ENCODE measurements at regions not wholly inside any gene's neighbourhood (a gene's known extent, or its start where the extent isn't known, plus 50 kb on each side); places are given as distances from the start of the nearest gene placed in this dataset.
"Not testable (repeated sequence)": the region's sequence is repeated elsewhere in the genome, so short reads cannot be mapped to it uniquely, and the experiment has no call there.

DNA sequence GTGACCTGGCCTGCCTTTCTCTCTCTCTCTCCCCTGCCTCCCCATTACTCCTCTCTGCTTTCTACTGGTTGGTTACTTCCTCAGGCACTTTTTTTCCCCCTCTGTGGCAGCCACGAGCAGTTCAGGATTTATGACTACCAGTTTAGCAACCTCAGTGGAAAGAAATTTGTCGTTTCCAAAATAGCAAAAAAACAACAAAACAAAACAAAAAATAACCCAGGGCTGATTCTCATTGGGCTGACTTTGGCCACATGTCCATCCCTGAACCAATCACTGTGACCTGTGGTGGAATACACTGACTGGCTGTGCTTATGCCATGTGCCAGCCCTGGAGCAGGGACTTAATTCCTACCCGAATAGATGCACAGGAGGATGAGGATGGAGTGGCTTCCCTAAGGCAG is 137.4 kb downstream of the TFAP2C start:
- DNase-seq (ENCODE audit: low read depth in 3 of 3) = no peak

DNA sequence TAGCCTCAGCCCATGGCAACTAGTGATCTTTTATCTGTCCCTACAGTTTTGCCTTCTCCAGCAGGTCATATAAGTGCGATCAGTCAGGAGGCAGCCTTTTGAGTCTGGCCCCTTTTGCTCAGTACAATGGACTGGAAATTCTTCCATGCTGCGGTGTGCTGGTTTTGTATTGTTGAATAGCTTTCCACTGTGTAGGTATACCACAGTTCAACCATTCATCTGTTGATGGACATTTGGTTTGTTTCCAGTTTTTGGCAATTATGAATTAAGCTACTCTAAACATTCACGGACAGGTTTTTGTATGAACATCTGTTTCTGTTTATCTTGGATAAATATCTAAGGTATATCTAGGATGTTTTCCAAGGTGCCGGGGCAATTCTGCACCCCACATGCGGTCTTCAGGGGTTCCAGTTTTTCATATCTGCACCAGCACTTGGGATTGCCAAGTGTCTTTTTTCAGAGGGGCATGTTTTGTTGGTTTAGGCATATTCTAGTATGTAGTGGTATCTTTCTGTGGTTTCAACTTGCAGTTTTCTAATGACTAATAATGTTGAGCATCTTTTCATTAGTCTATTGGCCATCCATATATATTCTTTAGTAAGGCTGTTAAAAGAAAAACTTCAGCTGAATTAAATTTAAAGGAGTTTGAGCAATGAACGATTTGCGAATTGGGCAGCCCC is 141.0 kb downstream of the TFAP2C start:
- DNase-seq (ENCODE audit: low read depth in 3 of 3) = no peak

DNA sequence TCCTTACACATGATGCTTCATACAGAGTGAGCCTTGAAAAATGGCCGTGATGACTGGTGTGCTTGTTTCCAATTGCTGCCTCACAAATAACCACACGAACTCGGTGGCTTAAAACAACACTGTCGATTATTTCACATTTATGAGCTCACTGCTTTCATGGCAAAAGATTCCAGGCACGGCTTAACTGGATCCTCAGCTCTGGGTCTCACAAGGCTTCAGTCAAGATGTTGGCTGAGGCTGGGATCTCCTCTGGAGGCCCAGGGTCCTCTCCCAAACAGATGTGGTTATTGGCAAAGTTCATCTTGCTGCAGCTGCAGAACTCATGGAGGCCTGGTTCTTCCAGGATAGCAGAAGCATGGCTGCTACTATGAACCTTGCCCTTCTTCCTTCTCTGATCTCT is 144.6 kb downstream of the TFAP2C start:
- DNase-seq (ENCODE audit: low read depth in 3 of 3) = no peak

DNA sequence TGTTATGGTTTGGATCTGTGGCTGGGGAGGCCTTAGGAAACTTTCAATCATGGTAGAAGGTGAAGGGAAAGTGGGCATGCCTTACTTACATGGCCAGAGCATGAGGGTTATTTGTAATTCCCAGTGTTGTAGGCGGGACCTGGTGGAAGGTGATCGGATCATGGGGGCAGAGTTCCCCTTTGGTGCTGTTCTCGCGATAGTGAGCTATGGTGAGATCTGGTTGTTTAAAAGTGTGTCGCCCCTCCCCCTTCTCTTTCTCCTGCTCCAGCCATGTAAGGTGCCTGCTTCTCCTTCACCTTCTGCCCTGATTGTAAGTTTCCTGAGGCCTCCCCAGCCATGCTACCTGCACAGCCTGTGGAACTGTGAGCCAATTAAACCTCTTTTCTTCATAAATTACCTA is 145.8 kb downstream of the TFAP2C start:
- no peak for DNase-seq (ENCODE audit: low read depth in 3 of 3)

DNA sequence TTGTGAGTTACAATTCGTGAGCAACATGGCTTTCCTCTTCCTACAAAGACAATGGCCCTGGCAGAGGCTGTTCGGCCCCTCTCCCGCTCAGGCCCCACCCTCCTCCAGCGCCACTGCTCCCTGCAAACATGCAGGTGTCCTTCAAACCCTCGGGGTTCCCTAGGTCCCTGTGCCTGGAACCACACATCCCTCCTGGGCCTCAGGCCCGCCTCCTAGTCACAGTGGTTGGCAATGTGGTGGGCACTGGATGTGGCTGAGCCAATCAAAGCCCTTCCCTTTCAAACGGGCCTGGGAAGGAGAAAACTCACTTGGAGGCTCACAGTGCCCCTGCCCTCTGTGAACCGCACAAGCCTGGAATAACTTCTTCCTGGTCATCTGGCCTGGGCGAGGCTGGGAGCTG is 147.2 kb downstream of the TFAP2C start:
- DNase-seq (ENCODE audit: low read depth in 3 of 3) = no peak

DNA sequence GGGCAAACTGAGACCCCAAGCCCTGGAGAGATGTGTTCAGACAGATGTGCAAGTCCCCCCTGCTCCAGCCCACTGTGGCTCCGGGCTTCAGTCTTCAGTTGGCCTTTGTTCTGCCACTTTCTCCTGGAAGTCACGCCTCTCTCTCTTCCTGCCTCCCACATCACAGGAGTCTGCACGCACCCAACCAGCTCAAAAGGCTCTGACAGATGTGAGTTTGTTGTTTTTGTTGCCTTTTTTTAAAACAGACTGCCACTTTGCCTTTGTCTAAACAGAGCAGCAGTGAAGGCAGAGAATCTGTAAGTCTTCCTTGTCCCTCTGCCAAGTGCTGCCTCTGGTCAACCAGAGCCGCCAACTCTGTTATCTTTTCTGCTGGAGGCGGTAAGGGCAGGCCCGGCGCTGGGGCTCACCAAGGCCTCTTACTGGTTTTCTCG is 149.7 kb downstream of the TFAP2C start:
- no peak for DNase-seq (ENCODE audit: low read depth in 3 of 3)

DNA sequence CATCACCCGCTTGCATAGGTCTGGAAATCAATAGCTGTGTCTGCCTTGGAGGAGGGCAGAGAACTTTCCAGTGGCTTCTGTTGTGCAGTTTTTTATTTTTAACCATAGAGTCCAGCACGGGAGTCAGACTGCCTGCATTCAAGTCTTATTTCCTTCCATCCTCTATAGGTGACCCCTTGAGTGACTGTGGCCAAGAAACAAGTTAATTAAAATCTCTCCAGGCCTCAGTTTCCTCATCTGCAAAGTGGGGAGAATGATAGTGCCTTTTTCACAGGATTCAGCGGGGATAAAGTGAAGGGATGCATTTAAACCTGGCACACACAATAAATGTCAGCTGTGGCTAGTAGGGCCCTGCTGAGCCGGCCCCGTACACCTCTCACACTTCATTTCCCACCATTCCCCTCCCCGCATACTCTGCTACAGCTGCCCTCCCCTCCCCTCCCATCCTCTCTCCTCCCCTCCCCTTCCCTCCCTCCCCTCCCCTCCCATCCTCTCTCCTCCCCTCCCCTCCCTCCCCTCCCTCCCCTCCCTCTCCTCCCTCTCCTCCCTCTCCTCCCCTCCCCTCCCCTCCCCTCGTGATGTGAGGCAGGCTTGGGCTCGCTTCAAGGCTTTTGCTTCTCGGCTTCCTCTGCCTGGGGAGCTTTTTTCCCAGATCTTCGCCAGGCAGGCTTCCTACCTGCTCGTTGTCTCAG is 150.5 kb downstream of the TFAP2C start:
- no peak for DNase-seq (ENCODE audit: low read depth in 3 of 3)

DNA sequence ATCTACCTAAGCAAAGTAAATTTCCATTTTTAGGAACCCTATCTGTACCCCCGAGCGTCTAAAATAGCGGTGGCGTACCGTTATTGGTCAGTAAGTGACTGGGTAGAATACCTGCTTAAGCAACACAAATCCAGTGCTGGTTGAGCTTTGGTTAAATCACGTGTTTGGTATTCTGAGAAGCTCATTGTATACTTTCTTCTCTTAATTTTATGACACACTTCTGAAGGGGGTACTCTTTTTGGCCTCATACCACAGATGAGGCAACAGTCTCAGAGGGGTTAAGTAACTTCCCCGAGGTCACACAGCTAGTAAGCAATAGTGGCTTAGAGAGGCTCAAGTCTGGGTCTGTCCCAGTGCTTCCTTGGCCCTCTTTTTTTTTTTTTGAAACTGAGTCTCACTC is 151.2 kb downstream of the TFAP2C start:
- DNase-seq (ENCODE audit: low read depth in 3 of 3) = no peak

DNA sequence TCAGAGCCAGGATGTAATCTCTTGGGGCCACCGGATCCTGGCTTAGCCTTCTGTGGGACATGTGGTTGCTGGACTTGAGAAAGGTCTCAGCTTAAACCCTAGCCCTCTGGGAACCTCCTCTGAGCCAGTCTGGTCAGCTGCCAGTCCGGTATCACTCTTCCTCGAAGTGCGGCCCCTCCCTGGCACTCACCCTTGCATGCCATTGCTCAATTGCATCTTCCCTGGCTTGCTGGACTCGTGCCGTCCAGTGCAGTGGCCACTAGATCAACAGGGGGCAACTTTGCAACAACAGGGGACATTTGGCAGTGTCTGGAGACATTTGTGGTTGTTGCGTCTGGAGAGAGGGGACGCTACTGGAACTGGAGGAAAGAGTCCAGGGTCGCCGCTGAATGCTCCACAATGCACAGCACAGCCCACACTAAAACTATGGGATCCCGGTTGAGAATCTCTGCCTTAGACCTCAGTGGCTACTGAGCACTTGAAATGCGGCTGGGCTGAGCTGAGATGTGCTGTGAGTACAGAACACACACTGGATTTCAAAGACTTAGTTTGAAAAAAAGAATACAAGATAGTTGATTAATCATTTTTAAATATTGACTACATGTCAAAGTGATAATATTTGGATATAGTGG is 152.1 kb downstream of the TFAP2C start:
- no peak for DNase-seq (ENCODE audit: low read depth in 3 of 3)

DNA sequence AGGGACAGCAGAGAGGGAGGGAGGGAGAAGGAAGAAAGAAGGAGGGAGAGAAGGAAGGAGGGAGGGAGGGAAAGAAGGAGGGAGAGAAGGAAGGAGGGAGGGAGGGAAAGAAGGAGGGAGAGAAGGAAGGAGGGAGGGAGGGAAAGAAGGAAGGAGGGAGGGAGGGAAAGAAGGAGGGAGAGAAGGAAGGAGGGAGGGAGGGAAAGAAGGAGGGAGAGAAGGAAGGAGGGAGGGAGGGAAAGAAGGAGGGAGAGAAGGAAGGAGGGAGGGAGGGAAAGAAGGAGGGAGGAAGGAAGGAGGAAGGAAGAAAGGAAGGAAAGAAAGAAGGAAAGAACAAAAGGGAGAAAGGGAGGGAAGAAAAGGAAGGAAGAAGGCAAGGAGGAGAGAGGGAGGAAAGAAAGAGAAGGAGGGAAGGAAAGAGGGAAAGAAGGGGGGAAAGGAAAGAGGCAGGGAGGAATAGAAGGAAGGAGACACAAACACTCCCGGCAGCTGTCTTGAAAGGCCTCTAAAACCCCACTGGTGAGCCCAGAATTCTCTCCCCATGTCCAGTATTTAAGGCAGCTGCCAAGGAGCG is 153.0 kb downstream of the TFAP2C start:
- not testable (repeated sequence) for DNase-seq (ENCODE audit: low read depth in 3 of 3)

DNA sequence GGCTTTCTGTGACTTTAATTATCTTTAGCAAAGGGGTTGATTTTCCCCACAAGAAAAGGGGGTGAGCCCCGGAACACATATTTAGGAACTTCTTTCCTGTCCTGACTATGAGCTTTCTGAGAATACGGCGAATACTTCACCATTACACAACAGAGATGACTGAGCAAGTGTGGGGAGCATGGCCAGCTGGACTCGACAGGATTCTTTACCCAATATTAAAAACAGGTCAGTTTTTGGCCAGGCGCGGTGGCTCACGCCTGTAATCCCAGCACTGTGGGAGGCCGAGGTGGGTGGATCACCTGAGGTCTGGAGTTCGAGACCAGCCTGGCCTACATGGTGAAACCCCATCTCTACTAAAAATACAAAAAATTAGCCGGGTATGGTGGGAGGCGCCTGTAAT is 153.7 kb downstream of the TFAP2C start:
- not testable (repeated sequence) for DNase-seq (ENCODE audit: low read depth in 3 of 3)

DNA sequence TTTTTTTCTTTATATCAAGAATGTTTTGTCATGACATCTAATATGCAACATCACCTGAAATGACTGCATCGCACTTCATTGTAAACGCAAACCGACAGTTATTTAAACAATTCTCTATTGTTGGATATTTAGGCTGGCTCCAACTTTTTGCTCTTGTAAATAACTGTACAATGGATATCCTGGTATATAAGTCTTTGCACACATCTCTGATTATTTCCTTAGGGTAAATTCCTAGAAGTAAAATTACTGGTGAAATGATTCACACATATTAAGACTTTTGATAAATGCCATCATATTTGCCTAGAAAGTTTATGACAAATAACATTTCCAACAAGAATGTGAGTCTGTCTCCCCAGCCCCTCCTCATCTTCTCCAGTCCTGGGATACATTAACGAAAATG is 154.7 kb downstream of the TFAP2C start:
- DNase-seq (ENCODE audit: low read depth in 3 of 3) = no peak

DNA sequence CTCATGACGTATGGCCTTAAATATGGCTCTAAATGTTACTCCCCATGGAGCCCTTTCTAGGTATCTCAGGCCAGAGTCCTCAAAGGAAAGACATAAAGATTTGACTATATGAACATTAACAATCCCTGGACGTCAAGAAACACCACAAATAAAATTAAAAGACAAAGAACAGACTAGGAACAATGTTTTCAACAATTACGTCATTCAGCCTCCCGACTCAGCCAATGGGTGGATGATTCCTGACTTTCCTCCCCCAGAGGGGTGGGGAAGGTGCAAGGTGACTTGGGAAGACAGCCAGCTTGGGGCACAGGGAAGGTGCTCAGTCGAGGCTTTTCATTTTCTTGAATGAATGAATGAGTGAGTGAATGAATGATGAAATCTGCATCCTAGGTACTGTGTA is 157.4 kb downstream of the TFAP2C start:
- DNase-seq (ENCODE audit: low read depth in 3 of 3) = no peak

DNA sequence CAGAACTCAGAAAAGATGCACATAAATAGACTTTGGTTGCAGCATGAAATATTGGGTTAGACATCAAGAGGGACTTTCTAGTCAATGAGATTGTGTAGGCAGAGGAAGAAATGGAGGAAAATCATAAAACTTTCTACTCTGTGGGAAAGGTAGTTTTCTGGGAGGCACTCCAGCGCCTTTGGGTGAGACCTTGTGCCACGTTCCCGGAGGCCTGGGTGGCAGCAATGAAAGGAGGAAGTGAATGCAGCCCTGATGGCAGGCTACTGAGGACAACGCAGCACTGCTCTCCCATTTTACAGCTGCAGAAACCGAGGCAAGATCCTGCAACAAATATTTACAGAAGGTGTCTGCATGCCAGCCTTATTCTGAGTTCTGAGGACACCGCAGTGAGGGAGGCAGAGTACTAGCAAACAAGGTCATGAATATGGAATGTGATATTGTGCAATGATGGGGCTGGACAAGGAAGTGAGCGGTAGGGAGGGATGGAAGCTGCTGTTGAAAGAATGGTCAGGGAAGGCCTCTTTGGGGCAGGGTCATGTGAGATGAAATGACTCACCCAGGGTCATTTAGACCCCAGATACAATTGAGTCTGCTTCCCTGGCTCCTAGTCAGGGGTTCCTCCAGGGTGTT is 159.1 kb downstream of the TFAP2C start:
- no peak for DNase-seq (ENCODE audit: low read depth in 3 of 3)

DNA sequence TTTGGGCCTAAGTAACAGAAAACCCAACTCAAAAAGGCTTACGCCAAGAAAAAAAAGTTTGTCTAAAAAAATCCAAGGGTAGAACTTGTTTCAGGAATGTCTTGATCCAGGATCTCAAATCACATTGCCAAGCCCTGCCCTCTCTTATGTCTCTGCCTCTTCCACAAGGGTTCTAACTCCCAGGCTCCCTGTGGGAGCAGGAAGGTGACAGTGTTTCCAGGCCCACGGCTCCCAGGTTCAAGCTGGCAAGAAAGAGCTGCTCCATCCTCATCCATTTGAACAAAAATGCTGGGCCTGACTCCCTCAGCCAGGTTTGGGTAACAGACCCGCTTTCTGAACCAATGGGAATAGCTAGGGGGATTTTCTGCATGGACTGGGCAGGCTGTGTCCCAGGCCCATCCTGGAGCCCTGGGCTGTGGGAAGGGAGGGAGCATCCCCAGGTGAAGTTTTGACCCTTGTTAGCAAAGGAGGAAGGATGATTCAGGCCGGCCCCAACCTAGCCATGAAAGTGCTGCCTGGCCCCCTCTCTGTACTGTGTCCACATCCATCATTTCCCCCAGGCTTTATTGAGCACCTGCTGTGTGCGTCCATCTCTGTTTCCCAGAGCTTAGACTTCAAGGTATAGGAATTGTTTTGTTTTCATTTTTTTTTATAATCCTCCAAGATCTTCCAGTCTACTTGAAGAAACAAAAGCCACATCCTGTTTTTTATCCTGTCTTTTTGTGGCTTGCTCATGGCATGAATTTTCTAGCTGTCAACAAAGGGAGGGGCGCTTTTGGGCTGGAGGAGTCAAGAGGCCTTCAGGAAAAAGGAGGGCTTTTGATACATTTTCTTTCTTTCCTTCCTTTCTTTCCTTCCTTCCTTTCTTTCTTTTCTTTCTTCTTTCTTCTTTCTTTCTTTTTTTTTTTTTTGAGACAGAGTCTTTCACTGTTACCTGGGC is 159.8 kb downstream of the TFAP2C start:
- no peak for DNase-seq (ENCODE audit: low read depth in 3 of 3)

DNA sequence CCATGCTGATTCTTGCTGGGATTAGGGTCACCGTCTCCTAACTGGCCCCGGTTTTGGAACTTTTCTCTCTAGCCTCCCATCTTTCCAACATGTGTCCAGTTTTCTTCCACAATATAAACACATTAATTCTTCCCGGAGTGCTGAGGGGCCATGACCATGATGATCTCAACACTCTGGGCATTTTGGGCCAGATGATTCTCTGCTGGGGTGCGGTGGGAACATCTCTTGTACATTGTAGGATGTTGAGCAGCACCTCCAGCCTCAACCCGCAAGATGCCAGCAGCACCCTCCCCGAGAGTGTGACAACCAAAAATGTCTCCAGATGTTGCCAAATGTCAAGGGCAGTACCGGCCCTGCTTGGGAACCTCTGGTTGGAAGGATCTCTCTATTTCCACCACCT is 164.8 kb downstream of the TFAP2C start:
- no peak for DNase-seq (ENCODE audit: low read depth in 3 of 3)

DNA sequence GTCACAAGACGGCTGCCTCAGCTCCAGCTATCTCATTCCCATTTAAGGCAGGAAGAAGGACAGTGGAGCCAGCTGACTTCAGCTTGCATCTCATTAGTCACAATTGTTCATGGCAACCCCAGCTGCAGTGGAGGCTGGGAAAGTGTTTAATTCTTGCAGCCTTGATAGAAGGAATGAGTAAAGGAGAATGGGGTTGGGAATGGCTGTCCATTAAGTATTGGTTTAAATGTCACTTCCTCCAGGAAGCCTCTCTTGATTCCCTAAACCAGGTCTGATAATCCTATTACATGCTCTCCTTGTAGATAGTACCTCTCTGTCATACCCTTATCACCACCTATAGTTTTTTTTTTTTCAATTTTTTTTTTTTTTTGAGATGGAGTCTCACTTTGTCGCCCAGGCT is 166.4 kb downstream of the TFAP2C start:
- no peak for DNase-seq (ENCODE audit: low read depth in 3 of 3)

DNA sequence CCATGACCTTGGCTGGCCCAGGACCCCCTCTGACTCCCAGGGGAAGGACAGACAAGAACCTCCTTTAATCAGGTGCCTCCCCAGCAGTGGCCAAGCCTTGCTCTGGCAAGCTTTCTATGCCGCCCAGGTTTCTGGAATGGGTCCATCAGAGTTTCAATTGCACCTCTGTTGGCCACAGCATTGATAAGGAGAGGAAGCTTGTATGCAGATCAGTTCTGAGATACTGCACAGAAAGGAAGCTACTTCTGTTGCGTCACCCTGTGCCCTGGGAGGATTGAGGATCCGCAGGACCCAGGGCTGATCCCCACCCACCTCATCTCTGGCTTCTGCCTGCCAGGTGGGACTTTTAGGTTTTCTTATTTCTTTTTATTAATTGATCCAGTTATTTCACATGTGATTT is 167.2 kb downstream of the TFAP2C start:
- DNase-seq (ENCODE audit: low read depth in 3 of 3) = no peak

DNA sequence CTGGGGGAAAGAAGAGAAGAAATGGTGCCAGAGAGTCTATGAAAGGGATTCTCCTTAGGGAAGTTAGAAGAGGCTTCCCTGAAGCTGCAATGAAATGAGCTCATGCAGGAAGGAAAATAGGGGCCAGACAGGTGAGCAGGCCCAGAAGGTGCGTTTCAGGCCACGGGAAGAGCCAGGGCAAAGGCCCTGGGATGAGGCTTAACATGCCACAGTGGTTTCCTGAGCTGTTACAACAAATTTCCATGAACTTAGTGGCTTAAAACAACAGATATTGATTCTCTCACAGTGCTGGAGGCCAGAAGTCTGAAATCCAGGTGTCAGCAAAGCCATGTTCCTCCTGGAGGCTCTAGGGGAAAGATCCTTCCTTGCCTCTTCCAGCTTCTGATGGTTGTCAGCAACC is 167.9 kb downstream of the TFAP2C start:
- DNase-seq (ENCODE audit: low read depth in 3 of 3) = no peak

DNA sequence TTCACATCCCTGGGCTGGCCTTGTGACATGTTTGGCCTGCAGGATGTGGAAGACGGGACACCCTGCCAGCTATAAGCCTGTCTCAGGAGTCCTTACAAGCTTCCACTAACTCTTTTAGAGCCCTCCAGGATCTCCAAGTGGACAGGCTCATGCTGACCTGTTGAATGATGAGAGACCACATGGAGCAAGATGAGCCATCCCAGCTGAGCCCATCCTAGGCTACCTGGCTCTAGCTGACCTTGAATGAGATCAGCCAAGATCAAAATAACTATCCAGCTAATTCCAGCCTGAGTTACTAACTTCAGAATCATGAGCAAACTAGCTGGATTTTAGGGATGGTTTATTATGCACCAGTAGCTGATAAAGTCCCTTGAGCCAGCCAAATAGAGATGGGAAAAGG is 169.5 kb downstream of the TFAP2C start:
- DNase-seq (ENCODE audit: low read depth in 3 of 3) = no peak

DNA sequence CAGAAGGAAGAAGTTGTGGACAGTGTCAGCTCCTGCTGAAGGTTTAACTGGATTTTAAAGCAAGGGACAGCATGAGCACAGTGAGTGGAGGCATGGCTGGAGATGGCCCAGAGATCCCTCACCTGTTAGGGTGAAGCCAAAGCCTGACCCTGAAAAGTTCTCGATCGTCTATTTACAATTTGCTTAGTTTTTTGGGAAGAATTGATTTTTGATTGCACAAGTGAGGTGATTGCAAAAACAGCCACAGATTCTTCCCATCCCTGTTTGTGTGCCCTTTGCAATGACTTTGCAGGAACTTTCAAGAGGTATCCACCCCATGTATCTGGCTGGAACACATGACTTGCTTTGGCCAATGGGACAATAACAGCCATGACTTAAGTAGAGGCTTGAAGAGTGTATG is 170.1 kb downstream of the TFAP2C start:
- no peak for DNase-seq (ENCODE audit: low read depth in 3 of 3)
